DOHH2 (cell line): ENCODE measurements at regions not wholly inside any gene's neighbourhood (a gene's known extent, or its start where the extent isn't known, plus 50 kb on each side); places are given as distances from the start of the nearest gene placed in this dataset.

ENCODE experiments used
- H3F3A ChIP-seq: fragments of 200-600 bp; sonication (generic), shearing (Covaris generic); 2 replicates; pipeline ENCODE4 v1.6.0; 2016; ENCODE audit warnings: antibody characterized with exemption, mild to moderate bottlenecking; ENCODE audit not compliant: control insufficient read depth, insufficient read depth
- H3K27ac ChIP-seq: fragments of 200-600 bp; sonication (generic); 2 replicates; pipeline ENCODE4 v1.5.1; 2014; ENCODE audit warnings: low read depth, mild to moderate bottlenecking, low read length, moderate library complexity
- H3K27me3 ChIP-seq: fragments of 200-600 bp; sonication (generic); 2 replicates; pipeline ENCODE4 v1.6.1; 2014; ENCODE audit warnings: mild to moderate bottlenecking, low read length, mixed read lengths; ENCODE audit not compliant: control insufficient read depth
- H3K36me3 ChIP-seq: fragments of 200-600 bp; sonication (generic); 2 replicates; pipeline ENCODE4 v1.6.1; 2014; ENCODE audit warnings: mild to moderate bottlenecking, low read length, moderate library complexity, mixed read lengths; ENCODE audit not compliant: control insufficient read depth
- H3K4me1 ChIP-seq: fragments of 200-600 bp; sonication (generic); 2 replicates; pipeline ENCODE4 v1.6.1; 2014; ENCODE audit warnings: mild to moderate bottlenecking, low read length, mixed read lengths; ENCODE audit not compliant: control insufficient read depth
- H3K4me2 ChIP-seq: fragments of 200-600 bp; sonication (generic); 2 replicates; pipeline ENCODE4 v1.6.0; 2014; ENCODE audit warnings: mild to moderate bottlenecking, low read length, moderate library complexity
- H3K4me3 ChIP-seq: fragments of 200-600 bp; sonication (generic); 2 replicates; pipeline ENCODE4 v1.5.1; 2014; ENCODE audit warnings: mild to moderate bottlenecking, low read length, mixed read lengths
- H3K79me2 ChIP-seq: fragments of 200-600 bp; sonication (generic); 2 replicates; pipeline ENCODE4 v1.6.1; 2014; ENCODE audit warnings: mild to moderate bottlenecking, low read length, mixed read lengths; ENCODE audit not compliant: control insufficient read depth
- H3K9me2 ChIP-seq: fragments of 200-600 bp; sonication (generic); replicated peaks from 2 replicates; pipeline ENCODE4 v1.6.1; 2014; ENCODE audit warnings: mild to moderate bottlenecking, low read length, mixed read lengths; ENCODE audit not compliant: control insufficient read depth
- H3K9me3 ChIP-seq: fragments of 200-600 bp; sonication (generic); 2 replicates; pipeline ENCODE4 v1.6.1; 2014; ENCODE audit warnings: antibody characterized with exemption, low read length, mixed read lengths; ENCODE audit not compliant: control insufficient read depth, insufficient read depth
- H4K20me1 ChIP-seq: fragments of 200-600 bp; sonication (generic); 2 replicates; pipeline ENCODE4 v1.6.0; 2014; ENCODE audit warnings: low read depth, mild to moderate bottlenecking, antibody characterized with exemption, low read length, moderate library complexity; ENCODE audit not compliant: control insufficient read depth, insufficient read depth
- EZH2phosphoT487 ChIP-seq: fragments of 200-600 bp; sonication (generic); IDR thresholded peaks from 2 replicates; pipeline ENCODE4 v1.6.1; 2017; ENCODE audit warnings: borderline replicate concordance, mild to moderate bottlenecking, antibody characterized with exemption, low read length, moderate library complexity, mixed read lengths
- TF ChIP-seq, protein P1 (sequence below): fragments of 200-600 bp; sonication (generic); IDR thresholded peaks from one replicate; pipeline ENCODE4 v1.5.1; 2014; ENCODE audit warnings: antibody characterized with exemption, mild to moderate bottlenecking, low read depth, low read length; ENCODE audit not compliant: poor library complexity, severe bottlenecking

DNA sequence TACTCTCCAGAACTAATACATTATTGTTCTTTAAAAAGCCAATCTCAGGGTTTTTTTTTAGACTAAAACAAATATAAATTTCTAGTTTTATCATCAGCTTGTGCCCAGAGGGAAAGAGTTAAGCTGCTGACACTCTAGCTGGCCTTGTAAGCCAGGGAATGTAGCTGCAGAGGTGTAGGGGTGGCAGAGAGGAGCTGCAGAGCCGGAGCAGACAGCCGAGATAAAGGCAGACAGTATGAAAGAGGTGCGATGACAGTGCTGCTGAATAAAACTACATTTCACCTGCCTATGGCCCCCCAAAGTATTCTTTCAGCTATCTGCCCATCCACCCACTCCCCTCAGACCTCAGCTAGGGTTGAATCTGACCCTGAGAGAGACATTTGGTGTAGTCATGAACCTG, 653.7 kb upstream of the ZWINT start:
- no peaks in the 10 kb centered on the region for H3K79me2 ChIP-seq
- no peak overlapping the region for H3K4me2 ChIP-seq
- H3K27me3 ChIP-seq: no peaks in the 10 kb centered on the region
- no peaks in the 10 kb centered on the region for H3K36me3 ChIP-seq
- no peaks in the 10 kb centered on the region for H3K9me2 ChIP-seq
- H3K9me3 ChIP-seq: no peaks in the 10 kb centered on the region; the same call in 1 of the 2 replicates
- H3K4me1 ChIP-seq: no peaks in the 10 kb centered on the region
- H3K27ac ChIP-seq: no peak overlapping the region
- H3K4me3 ChIP-seq: no peak overlapping the region
- no peaks in the 10 kb centered on the region for H4K20me1 ChIP-seq
- TF ChIP-seq EZH2phosphoT487: no peak
- TF ChIP-seq, protein P1, sequence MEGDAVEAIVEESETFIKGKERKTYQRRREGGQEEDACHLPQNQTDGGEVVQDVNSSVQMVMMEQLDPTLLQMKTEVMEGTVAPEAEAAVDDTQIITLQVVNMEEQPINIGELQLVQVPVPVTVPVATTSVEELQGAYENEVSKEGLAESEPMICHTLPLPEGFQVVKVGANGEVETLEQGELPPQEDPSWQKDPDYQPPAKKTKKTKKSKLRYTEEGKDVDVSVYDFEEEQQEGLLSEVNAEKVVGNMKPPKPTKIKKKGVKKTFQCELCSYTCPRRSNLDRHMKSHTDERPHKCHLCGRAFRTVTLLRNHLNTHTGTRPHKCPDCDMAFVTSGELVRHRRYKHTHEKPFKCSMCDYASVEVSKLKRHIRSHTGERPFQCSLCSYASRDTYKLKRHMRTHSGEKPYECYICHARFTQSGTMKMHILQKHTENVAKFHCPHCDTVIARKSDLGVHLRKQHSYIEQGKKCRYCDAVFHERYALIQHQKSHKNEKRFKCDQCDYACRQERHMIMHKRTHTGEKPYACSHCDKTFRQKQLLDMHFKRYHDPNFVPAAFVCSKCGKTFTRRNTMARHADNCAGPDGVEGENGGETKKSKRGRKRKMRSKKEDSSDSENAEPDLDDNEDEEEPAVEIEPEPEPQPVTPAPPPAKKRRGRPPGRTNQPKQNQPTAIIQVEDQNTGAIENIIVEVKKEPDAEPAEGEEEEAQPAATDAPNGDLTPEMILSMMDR: no peak
- no peaks in the 10 kb centered on the region for H3F3A ChIP-seq

DNA sequence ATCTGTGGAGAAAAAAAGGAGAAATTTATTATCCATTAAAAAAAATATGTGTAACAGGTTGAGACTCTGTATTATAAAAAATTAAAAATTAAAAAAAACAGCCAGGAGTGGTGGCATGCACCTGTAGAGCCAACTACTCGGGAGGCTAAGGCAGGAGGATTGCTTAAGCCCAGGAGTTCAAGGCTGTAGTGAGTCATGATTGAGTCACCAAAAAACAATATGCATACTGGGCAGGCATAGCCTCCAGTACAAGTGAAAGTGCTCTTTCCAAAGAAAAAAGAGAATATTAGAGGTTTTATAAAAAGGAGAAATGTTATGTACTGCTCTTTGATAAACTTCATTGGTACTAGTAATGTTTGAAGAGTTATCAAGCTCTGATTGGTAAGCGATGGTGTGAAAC, 647.1 kb upstream of the ZWINT start:
- H3K4me1 ChIP-seq: no peaks in the 10 kb centered on the region
- H3K4me2 ChIP-seq: no peak overlapping the region
- H3K9me2 ChIP-seq: no peaks in the 10 kb centered on the region
- H3K27me3 ChIP-seq: no peaks in the 10 kb centered on the region
- TF ChIP-seq, protein P1: no peak
- TF ChIP-seq EZH2phosphoT487: no peak
- H3K4me3 ChIP-seq: no peak overlapping the region
- no peaks in the 10 kb centered on the region for H3K9me3 ChIP-seq
- no peaks in the 10 kb centered on the region for H3K36me3 ChIP-seq
- H3F3A ChIP-seq: no peaks in the 10 kb centered on the region
- no peak overlapping the region for H3K27ac ChIP-seq
- H3K79me2 ChIP-seq: no peaks in the 10 kb centered on the region
- no peaks in the 10 kb centered on the region for H4K20me1 ChIP-seq

DNA sequence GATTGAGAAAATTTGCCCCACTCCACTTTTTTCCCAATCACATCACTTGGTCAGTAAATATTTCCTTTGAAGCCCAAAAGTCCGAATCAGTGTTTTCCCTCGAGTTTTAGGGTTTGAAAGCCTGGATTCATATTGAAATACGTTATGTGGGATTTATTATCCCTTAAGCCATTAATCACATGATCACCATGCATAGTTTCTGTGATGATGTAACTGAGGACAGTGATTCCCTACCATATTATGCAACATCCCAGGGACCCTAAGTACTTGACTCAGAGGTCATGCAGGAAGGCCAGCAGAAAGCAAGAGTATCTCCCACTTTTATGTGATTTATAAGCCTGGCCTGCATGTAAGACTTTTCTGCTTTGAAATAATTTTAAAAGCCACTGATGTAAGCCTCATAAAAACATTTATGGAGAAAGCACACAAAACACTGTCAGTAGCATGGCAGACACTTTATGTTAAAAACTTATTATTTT, 630.6 kb upstream of the ZWINT start:
- TF ChIP-seq, protein P1: no peak
- TF ChIP-seq EZH2phosphoT487: no peak
- H3K4me2 ChIP-seq: no peak overlapping the region
- no peaks in the 10 kb centered on the region for H3K9me2 ChIP-seq
- no peaks in the 10 kb centered on the region for H3K9me3 ChIP-seq
- H3F3A ChIP-seq: no peaks in the 10 kb centered on the region
- no peak overlapping the region for H3K27ac ChIP-seq
- H3K36me3 ChIP-seq: no peaks in the 10 kb centered on the region
- no peaks in the 10 kb centered on the region for H3K79me2 ChIP-seq
- no peak overlapping the region for H3K4me3 ChIP-seq
- H3K4me1 ChIP-seq: no peaks in the 10 kb centered on the region
- no peaks in the 10 kb centered on the region for H3K27me3 ChIP-seq
- no peaks in the 10 kb centered on the region for H4K20me1 ChIP-seq

DNA sequence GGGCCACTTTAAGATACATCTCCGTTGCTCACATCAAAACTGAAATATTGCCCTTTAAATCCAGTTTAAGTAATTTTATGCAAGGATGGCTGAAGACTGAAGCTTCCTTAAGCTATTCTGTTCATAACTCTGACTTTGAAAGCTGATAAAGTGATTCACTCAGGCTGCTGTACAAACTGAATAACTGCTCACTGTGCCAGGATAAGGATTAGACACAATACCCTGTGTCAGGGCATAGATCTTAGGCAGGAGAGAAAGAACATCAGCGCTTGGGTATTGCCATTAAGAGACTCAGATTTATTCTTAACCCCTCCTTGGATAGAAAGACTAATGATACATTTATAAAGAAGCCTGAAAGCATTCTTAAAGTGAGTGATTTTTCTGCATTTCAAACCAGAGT, 614.5 kb upstream of the ZWINT start:
- no peak for TF ChIP-seq EZH2phosphoT487
- TF ChIP-seq, protein P1: no peak
- Histone ChIP-seq H3K4me1 (no peaks in the 10 kb centered on the region), H3K27me3 (no peaks in the 10 kb centered on the region), H3K27ac (no peak overlapping the region), H3K36me3 (no peaks in the 10 kb centered on the region), H3K4me2 (no peak overlapping the region), H3K79me2 (no peaks in the 10 kb centered on the region), H4K20me1 (no peaks in the 10 kb centered on the region), H3K4me3 (no peak overlapping the region), H3K9me3 (no peaks in the 10 kb centered on the region), H3K9me2 (no peaks in the 10 kb centered on the region), H3F3A (no peaks in the 10 kb centered on the region)
